ENCODE measurements at regions not wholly inside any gene's neighbourhood (a gene's known extent, or its start where the extent isn't known, plus 50 kb on each side); places are given as distances from the start of the nearest gene placed in this dataset.

DNA sequence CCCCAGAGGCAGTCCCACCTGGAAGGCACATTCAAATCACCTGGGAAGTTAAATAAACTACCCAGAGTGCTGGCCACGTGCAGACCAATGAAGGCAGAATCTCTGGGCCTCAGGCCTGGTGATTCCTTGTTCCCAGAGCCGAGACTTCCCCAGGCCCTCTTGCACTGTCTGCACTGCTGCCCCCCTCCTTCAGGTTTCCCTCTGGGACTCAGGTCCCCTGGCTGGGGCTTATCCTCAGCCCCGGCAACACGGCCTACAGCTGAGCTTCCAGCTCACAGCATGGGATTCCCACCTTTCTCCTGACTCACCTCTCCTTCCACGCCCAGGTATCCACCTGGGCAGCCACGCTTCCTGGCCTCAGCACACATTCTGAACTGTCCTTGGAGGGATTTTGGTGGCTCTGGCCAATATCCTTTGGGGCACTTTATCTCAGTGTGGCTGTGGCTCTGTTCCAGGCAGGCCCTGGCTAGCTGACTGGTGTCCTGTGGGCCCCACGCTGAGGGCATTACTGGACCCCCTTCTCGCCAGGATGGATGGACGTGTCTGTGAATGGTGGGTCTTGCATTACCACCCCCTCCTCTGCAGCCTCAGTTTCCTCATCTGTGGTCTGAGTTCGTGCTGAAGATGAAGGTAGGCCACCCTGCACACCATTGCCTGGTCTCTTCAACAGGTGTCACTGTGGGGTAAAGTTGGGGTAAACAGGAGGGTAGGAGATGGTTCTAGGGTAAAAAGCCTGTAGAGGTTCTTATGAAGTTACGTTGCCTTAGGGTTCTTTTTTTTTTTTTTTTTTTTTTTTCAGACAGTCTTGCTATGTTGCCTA, 165.7 kb downstream of the IRF8 start:
- no peak for DNase-seq (ENCODE audit: extremely low read depth, low read depth)
- TF ChIP-seq, protein P1, sequence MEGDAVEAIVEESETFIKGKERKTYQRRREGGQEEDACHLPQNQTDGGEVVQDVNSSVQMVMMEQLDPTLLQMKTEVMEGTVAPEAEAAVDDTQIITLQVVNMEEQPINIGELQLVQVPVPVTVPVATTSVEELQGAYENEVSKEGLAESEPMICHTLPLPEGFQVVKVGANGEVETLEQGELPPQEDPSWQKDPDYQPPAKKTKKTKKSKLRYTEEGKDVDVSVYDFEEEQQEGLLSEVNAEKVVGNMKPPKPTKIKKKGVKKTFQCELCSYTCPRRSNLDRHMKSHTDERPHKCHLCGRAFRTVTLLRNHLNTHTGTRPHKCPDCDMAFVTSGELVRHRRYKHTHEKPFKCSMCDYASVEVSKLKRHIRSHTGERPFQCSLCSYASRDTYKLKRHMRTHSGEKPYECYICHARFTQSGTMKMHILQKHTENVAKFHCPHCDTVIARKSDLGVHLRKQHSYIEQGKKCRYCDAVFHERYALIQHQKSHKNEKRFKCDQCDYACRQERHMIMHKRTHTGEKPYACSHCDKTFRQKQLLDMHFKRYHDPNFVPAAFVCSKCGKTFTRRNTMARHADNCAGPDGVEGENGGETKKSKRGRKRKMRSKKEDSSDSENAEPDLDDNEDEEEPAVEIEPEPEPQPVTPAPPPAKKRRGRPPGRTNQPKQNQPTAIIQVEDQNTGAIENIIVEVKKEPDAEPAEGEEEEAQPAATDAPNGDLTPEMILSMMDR (IDR thresholded peaks at IDR 0.05; ENCODE audit: low read depth, low read length, missing control alignments): no peak
- H3K4me3 ChIP-seq (replicated peaks; ENCODE audit: low read depth, low read length): no peak overlapping the region

DNA sequence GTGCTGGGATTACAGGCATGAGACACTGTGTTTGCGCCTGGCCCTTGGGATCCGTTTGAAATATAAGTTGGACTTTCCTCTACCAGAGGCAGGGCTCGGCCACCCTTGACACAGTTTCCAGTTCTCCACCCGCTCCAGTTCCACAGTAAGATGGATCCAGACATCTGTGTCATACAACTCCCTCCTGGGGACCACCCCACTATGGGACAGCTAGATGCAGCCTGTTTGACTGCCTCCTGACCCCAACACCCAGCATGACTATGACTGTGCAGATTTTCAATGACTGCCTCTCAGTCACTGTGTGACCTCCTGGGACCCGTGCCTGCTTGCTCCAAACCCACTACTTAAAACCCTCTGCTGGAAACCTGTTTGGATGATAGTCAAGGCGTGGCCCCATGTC, 166.7 kb downstream of the IRF8 start:
- DNase-seq (ENCODE audit: extremely low read depth, low read depth): no peak
- TF ChIP-seq, protein P1 (IDR thresholded peaks at IDR 0.05; ENCODE audit: low read depth, low read length, missing control alignments): no peak
- no peak overlapping the region for H3K4me3 ChIP-seq (replicated peaks; ENCODE audit: low read depth, low read length)

DNA sequence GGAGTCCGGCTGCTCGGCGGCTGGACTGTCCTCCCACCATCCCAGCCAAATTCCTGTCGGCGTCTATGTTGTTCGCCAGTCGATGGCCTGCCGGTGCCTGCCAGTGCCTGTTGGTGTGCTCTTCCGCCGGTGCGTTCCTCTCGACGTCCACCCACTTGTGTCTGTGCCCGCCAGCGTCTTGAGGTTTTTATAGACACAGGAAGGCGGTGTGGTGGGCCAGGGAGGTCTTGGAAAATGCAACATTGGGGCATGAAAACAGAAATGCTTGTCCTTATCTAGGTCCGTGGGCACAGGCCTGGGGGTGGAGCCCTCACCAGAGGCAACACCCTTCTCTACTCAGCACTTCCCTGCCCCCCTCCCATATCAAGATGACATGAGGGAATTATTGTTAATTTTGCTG, 167.8 kb downstream of the IRF8 start:
- TF ChIP-seq, protein P1 (IDR thresholded peaks at IDR 0.05; ENCODE audit: low read depth, low read length, missing control alignments): no peak
- DNase-seq (ENCODE audit: extremely low read depth, low read depth): no peak
- H3K4me3 ChIP-seq (replicated peaks; ENCODE audit: low read depth, low read length): no peak overlapping the region

DNA sequence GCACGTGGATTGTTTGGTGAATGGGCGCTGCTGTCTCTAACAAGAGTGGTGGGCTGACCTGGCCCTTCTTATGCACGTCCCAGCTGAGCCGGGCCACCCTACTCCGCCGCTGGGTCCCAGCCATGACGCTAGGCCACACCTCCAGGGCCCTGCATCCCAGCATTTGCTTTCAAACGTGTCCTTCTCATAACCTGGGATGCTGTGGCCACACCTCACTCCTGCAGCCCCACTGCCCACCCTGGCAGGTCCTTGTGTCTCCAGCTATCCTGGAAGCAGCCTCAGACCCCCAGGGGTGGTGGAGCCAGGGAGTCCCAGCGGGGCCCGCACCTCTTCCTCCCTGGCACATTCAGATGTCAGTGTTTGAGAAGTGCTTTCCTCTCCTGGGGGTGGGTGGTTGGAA, 168.6 kb downstream of the IRF8 start:
- no peak overlapping the region for H3K4me3 ChIP-seq (replicated peaks; ENCODE audit: low read depth, low read length)
- DNase-seq (ENCODE audit: extremely low read depth, low read depth): no peak
- TF ChIP-seq, protein P1 (IDR thresholded peaks at IDR 0.05; ENCODE audit: low read depth, low read length, missing control alignments): no peak

DNA sequence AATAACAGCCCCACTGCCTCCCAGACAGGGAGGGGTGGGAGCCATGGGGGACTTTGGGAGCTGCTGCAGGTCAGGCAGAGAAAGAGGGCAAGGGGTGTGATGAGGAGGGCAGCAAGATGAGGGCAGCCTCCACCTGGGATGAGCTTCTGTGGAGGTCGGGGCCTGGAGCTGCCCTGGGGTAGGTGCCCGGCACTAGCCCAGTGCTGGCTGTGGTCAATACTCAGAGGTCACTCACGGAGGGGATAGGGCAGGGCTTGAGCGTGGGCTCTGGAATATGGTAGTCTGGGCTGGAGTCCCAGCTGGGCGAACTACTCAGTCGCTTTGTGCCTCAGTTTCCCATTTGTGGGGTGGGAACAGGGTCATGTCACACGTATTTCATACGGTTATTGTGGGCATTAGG, 169.0 kb downstream of the IRF8 start:
- H3K4me3 ChIP-seq (replicated peaks; ENCODE audit: low read depth, low read length): no peak overlapping the region
- TF ChIP-seq, protein P1 (IDR thresholded peaks at IDR 0.05; ENCODE audit: low read depth, low read length, missing control alignments): no peak

DNA sequence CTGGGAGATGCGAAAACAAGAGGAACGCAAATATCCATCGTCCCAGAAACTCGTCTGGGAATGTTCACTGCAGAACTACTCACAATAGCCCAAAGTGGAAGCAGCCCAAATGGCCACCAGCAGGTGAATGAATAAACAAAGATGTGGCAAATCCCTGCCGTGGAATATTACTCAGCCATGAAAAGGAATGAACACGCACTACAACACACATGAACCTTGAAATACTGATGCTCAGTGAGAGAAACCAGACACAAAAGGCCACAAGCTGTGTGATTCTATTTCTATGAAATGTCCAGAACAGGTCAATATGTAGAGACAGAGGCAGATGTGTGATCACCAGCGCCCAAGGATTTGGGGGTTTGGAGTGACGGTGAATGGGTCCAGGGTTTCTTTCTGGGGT, 169.8 kb downstream of the IRF8 start:
- no peak overlapping the region for H3K4me3 ChIP-seq (replicated peaks; ENCODE audit: low read depth, low read length)
- TF ChIP-seq, protein P1 (IDR thresholded peaks at IDR 0.05; ENCODE audit: low read depth, low read length, missing control alignments): no peak
- DNase-seq (ENCODE audit: extremely low read depth, low read depth): no peak

More for the DNA sequence above, 169.0 kb downstream of the IRF8 start:
- no peak for DNase-seq (ENCODE audit: extremely low read depth, low read depth)
